GM12878 (cell line): ENCODE measurements at regions not wholly inside any gene's neighbourhood (a gene's known extent, or its start where the extent isn't known, plus 50 kb on each side); places are given as distances from the start of the nearest gene placed in this dataset.

ENCODE experiments used
- ASH2L ChIP-seq: fragments of 300-600, 200-600 bp; sonication (generic); IDR thresholded peaks from 2 replicates; pipeline ENCODE4 v1.6.1; 2017; ENCODE audit warnings: low read depth, mild to moderate bottlenecking, borderline replicate concordance
- BCLAF1 ChIP-seq: fragments of 450-650 bp; IDR thresholded peaks from 2 replicates; pipeline ENCODE4 v1.6.1; 2017; ENCODE audit warnings: antibody characterized with exemption, mild to moderate bottlenecking, moderate library complexity
- CHD1 ChIP-seq: IDR thresholded peaks from 2 replicates; pipeline ENCODE4 v1.6.1; 2012; ENCODE audit warnings: low read depth, low read length, improper control_type of control experiment
- CUX1 ChIP-seq: IDR thresholded peaks from 2 replicates; pipeline ENCODE4 v1.6.1; 2012; ENCODE audit warnings: improper control_type of control experiment, low read depth, low read length; ENCODE audit not compliant: insufficient replicate concordance
- DPF2 ChIP-seq: fragments of 450-650 bp; IDR thresholded peaks from 2 replicates; pipeline ENCODE4 v1.6.1; 2017; ENCODE audit warnings: mild to moderate bottlenecking
- EGR1 ChIP-seq, 2 experiments: IDR thresholded peaks; 1 replicate in 1 of 2; 2 replicates in 1 of 2; pipeline ENCODE4 v1.6.1; 2011 to 2012; ENCODE audit warnings: low read depth in 2 of 2, low read length in 2 of 2, borderline replicate concordance in 1 of 2, mild to moderate bottlenecking in 1 of 2, moderate library complexity in 1 of 2
- FOXM1 ChIP-seq: IDR thresholded peaks from 2 replicates; pipeline ENCODE4 v1.6.1; 2012; ENCODE audit warnings: low read depth, mild to moderate bottlenecking, inconsistent platforms, low read length, moderate library complexity
- HSF1 ChIP-seq: fragments of 150-350 bp; IDR thresholded peaks from 2 replicates; pipeline ENCODE4 v1.6.1; 2014; ENCODE audit warnings: mild to moderate bottlenecking, low read depth, low read length
- IKZF1 ChIP-seq: fragments of 450-650 bp; conservative IDR thresholded peaks from 2 replicates; pipeline ENCODE4 v1.6.1; 2017; ENCODE audit warnings: antibody characterized with exemption, mild to moderate bottlenecking
- POLR2AphosphoS5 ChIP-seq: IDR thresholded peaks from 2 replicates; pipeline ENCODE4 v1.6.1; 2011; ENCODE audit warnings: mild to moderate bottlenecking, low read length, inconsistent platforms
- PRDM15 ChIP-seq: fragments of 450-650 bp; formaldehyde crosslinking; IDR thresholded peaks from 2 replicates; pipeline ENCODE4 v1.4.0; 2020; ENCODE audit warnings: mild to moderate bottlenecking, moderate library complexity
- RUNX3 ChIP-seq: IDR thresholded peaks from 2 replicates; pipeline ENCODE4 v1.6.1; 2012; ENCODE audit warnings: low read length, inconsistent platforms
- SPI1 ChIP-seq: IDR thresholded peaks from 2 replicates; pipeline ENCODE4 v1.6.1; 2011; ENCODE audit warnings: low read depth, mild to moderate bottlenecking, low read length, moderate library complexity, borderline replicate concordance; ENCODE audit not compliant: insufficient read depth
- TCF3 ChIP-seq: IDR thresholded peaks from 2 replicates; pipeline ENCODE4 v1.6.1; 2012; ENCODE audit warnings: low read depth, mild to moderate bottlenecking, low read length, borderline replicate concordance; ENCODE audit not compliant: insufficient read depth
- USF1 ChIP-seq: IDR thresholded peaks from 2 replicates; pipeline ENCODE4 v1.6.1; 2011; ENCODE audit warnings: borderline replicate concordance, low read depth, mild to moderate bottlenecking, moderate library complexity, mixed read lengths, low read length; ENCODE audit not compliant: insufficient read depth; ENCODE audit errors: extremely low read length

GRCh38 chr17:71777048-71777640 is 343.7 kb upstream of the SOX9 start (continued):
- TF ChIP-seq BCLAF1 (no peak), PRDM15 (CRISPR knock-in tag) (no peak), RUNX3 (peak; percentile 65), DPF2 (no peak), CHD1 (no peak), POLR2AphosphoS5 (no peak), TCF3 (no peak), ASH2L (no peak), CUX1 (no peak), EGR1 (IDR thresholded peaks at IDR 0.05; ENCODE audit: borderline replicate concordance in 1 of 2, low read depth in 2 of 2, low read length in 2 of 2) (no peak), FOXM1 (no peak), SPI1 (peak; percentile 72; the same call in 1 of the 2 replicates), IKZF1 (peak; percentile 65; the same call in 1 of the 2 replicates), USF1 (no peak), HSF1 (no peak)
